PC-9 (cell line): ENCODE measurements at regions not wholly inside any gene's neighbourhood (a gene's known extent, or its start where the extent isn't known, plus 50 kb on each side); places are given as distances from the start of the nearest gene placed in this dataset.

Experiments
- CTCF ChIP-seq: fragments of 200-600 bp; sonication (generic); conservative IDR thresholded peaks from 2 replicates; pipeline ENCODE4 v1.6.1; 2017; ENCODE audit warnings: mixed run types, antibody characterized with exemption, mild to moderate bottlenecking, moderate library complexity
- EZH2 ChIP-seq: fragments of 200-600 bp; sonication (generic); IDR thresholded peaks from 2 replicates; pipeline ENCODE4 v1.8.0; 2017; ENCODE audit warnings: antibody characterized with exemption, low read depth

GRCh38 chr7:121741896-121742295 lies 131.1 kb upstream of the PTPRZ1 start:
- TF ChIP-seq EZH2 (no peak), CTCF (no peak)
